Activated CD4-positive, alpha-beta T cell treated with anti-CD3 and anti-CD28 coated beads, Interleukin-2, Interleukin-4, amounts not matched to agents 100 ng/mL and 50 ng/mL, durations not matched to agents 16 hours and 8 hours (primary cell): ENCODE measurements at regions not wholly inside any gene's neighbourhood (a gene's known extent, or its start where the extent isn't known, plus 50 kb on each side); places are given as distances from the start of the nearest gene placed in this dataset.
A peak's percentile ranks its signal among the peaks of the same experiment; 100 is the strongest.
"Not testable (repeated sequence)": the region's sequence is repeated elsewhere in the genome, so short reads cannot be mapped to it uniquely, and the experiment has no call there.

Experiments
- DNase-seq: peaks from one replicate; pipeline ENCODE4 v3.0.0-alpha.2; 2020; ENCODE audit warnings: low spot score

DNA sequence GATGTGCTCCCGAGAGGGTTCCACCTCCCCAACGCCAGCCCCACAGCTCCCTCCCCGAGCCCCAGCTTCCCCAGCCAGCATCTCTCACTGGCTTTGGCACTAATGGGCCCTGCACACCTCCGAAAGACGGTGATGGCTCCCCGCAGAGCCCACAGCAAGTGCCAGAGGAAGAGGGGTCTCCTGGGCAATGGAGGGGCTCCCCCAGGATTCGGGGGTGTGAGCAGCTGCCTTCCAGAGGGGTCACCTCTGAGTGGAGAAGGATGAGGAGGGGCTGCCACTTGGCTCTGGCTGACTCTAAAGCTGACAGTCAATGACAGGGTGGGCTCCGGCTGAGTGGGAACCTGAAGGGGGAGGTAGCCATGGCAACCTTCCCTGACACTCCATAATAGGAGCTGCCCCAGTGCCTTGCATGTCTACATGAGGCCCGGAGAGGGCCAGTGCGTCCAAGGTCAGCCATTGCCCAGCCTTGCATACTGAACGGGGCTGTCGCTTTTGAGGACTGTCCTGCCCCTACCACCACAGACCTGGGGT lies 98.6 kb upstream of the SYT13 start:
- no peak for DNase-seq

DNA sequence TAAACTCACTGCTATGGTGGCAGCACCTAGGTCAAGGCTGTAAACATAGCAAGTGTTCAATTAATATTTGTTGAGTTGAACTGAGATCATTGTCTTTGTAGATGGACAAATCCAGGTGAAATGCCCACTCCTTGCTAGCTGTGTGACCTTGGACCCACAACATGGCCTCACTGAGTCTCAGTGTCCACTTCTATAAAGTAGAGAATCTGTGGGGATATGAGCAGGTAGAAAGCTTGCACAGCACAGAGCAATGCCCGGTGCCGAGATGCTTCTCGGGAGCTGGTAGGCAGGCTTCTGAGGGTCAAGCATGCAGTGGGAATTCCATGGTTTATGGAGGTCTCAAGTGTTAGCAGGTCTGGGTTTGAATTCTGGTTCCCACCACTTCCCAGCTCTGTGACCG lies 97.9 kb upstream of the SYT13 start:
- no peak for DNase-seq

DNA sequence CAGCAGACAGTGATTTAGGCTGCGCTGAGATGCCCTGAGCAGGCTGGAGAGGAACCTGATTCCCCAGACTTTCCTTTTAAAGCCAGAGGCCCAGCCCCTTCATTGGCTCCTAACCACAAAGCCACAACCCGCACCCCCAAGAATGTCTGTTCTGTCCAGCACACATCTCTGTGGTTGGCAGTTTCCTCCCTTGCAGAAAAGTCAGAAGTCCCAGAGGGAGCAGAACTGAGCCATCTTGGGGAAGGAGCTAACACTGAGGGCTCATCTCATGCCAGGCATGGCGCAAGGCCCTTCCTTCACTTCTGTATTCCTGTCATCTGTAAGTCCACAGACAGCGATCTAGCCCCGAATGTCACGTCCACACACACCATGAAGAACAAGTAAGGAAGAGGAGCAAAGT lies 97.1 kb upstream of the SYT13 start:
- DNase-seq, result no peak

DNA sequence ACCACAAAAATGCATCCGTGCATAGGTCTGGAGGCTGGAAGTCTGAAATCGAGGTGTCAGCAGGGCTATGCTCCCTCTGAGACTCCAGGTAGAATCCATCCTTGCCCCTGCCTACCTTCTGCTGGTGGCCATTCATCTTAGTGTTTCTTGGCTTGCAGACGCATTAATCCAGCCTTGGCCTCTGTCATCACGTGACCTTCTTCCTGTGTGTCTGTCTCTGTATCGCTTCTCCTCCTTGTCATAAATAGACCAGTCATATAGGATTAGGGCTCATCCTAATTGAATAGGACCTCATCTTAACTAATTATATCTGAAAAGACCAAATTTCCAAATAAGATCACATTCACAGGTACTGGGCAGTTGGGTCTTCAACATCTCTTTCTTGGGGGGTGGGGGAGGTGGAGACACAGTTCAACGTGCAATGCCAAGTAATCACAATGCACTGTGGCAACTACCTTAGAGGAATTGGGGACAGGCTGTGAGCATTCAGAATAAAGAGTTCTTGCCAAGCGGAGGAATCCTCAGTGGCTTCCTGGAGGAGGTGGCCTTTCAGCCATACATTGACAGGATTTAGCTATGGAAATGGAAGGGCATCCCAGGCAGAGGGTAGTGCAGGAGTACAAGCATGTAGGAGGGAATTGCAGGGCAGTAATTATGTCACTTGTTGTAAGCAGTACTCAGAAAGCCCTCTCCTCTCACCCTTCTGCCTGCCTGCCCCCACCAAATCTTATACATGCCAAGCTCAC lies 96.2 kb upstream of the SYT13 start:
- DNase-seq, result no peak

DNA sequence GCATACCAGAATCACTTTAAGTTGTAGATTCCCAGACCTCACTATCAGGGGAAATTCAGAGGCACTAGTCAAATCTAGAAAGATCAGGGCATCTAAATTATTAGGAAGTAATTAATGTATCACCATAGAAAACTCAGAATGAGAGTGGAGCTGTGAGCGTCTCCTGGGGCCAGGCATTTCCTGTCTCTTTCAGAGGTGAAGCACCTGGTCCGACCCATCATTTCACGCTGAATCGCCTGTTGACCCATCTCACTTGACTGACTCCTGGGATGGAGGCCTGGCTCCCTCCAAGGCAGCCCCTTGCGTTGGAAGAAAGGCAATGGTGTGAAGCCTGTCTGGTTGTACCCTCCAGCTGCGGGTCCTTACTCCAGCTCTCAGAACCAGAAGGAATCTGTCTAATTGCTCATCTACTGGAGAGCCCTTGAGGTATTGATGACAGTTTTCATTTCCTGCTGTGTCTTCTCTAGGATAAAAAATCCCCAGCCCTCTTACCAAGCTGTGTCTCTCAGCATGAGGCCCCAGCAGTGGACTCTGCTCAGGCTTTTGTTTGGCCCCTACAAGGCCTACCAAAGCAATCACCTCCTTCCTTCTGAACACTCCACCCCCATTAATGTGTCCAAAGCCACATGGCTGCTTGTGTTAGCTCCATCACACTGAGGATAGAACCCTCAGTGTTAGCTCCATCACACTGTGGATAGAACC lies 93.2 kb upstream of the SYT13 start:
- no peak for DNase-seq

DNA sequence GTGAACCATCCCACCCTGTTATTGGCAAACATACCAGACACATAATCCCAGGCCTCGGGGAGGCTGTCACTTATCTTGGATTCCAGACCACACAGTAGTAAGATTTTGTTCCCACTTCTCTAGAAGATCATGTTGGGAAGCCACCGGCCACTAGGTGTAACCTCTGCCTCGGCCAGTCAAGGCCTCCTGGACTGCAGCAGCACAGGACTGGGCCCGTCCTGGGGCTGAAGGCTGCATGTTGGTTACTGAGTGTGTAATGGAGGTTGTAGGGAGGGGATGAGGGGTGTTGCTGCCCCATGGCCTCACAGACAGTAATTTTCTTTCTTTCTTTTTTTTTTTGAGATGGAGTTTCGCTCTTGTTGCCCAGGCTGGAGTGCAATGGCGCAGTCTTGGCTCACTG lies 92.4 kb upstream of the SYT13 start:
- no peak for DNase-seq

DNA sequence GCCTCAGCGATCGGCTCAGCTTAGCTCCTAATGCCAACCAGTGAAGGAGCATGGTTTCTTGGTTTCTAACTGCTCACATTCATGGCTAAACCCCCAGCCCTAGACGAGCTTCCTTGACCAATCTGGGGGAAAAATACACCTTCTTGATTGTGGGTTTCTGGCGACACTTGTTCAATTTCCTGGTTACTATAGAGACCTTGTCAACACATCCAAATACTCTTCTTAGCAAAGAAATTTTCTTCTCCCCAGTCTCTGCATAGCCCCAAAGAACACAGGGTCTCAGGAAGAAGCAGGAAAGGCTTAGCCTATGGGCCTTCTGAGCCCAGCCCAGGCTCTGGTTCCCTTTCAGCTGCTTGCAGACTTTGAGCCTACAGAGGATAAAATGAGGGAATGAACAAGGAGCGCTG lies 88.5 kb upstream of the SYT13 start:
- no peak for DNase-seq

DNA sequence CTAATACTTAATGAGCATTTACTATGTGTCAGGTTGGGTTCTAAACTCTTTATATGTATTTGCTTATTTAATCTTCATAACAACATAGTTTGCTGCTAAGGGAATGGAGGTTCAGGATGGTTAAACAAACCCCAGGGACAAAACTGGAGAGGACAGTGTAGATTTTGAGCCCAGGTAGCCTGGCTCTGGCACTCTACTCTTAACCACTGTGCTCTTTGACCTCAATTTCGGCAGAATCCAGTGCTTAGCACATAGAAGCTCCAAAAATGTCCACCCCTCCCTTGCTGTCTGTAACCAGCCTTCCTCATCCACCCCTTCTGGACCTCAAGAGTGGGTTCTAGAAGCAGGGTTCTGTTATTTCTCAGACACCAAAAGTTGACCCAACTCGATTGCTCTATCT lies 88.0 kb upstream of the SYT13 start:
- DNase-seq, result no peak

DNA sequence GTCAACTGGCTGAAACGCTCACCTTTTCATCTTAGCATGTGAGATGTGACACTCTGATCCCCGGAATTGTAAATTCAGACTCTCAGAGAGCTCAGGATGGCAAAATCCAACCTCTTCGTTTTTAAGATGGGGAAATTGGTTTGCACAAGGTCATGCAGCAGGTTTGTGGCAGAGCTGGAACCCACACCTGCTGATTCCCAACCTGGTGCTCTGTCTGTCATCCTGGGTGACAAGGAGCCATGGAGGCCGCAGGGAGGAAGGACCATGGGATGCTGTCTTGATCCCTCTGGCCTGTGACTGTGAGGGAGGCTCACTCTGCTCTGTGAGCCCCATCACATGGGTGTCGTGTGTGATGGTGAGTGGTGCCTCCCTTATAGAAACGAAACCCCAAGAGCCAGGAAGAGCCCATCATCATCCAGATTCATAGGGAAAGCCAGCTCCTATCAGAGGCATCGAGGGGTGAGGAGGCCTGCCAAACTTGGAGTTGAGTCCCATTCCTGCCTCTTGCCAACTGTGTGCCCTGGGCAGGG lies 87.4 kb upstream of the SYT13 start:
- no peak for DNase-seq

DNA sequence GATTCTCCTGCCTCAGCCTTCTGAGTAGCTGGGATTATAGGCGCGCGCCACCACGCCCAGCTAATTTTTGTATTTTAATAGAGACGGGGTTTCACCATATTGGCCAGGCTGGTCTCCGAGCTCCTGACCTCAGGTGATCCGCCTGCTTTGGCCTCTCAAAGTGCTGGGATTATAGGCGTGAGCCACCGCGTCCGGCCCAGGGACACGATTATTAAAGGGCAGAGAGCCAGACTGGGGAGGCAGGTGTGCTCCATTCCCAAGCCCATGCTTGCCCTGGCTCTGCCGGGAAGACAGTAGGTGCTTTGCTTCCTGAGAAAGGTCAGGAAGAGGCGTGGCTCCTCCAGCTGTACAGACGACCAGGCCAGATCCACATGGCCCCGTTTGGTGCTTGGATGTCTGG lies 86.3 kb upstream of the SYT13 start:
- DNase-seq, result not testable (repeated sequence)

DNA sequence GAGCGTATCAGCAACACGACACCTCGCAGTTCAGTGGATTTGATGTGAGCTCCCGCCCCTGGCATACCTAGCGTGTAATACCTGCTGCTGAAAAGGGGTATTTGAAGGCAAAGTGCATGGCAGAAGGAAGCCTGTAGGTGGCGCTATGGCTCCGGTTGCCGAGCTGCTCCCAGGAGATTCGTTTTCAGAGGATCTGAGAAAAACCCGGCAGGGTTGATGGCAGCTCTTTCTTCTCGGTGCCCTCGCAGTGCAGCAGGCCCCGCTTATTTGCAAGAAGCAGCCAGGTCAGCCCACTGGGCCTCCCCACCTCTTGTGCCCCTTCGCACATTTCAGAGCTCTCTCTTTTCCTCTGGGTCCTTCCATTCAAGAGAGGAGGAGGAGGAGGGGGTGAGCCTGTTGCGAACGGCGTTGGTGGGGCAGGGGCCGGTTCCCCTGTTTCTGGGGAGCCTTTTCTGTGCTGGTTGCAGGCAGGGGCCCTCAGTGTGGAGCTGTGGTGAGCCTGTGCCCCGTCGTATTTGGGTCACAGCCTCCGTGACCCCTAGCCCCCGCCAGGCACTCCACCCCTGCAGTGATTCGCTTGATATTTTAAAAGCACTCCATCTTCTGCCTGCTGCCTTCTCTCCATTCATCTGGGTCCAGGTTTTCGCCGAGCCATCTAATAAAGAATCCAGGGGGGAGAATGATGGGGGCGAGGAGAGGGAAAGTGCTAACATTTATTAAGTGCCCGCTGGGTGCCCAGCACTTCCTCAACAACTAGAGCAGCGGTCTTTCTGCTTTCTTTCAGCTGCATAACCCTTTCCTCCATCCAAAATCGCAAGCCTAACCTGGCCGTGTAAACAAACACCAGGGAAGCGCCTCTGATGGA lies 85.3 kb upstream of the SYT13 start:
- DNase-seq, result peak; percentile 73

DNA sequence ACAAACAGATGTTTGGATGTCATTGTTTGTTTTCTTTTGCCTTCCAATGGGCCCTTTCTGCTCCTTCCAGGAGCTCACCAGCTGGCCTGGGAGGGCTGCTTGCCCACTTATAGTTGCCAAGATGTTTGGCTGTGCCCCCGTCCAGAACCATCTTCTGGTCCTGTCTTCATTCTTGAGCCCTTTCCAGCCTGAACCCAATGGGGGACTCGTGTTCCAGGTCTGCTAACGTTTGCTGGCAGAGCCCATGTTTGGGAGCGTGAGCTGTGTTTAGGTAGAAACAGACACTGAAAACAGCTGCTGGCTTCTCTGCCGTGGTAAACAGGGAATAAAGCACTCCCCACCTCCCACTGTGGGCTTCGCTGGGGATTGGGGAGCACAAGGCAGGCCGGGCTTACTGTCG lies 83.2 kb upstream of the SYT13 start:
- DNase-seq, result no peak

DNA sequence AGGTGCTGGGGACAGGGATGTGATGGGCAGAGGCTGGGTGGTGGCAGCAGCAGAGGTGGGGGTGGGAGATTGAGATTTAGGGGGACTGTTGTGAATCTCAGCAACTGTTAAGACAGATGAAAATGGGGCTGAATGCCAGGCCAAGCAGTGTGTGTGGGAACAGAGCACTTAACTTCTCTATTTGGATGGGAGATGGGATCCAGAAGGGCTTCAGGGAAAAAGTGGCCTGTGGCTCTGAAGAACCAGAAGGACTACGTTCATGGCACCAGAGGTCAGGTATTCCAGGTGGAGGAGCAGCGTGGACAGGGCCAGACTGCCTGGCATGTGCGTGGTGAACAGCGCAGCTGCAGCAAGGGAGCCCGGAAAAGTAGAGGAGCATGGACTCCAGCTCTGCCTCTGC lies 82.6 kb upstream of the SYT13 start:
- no peak for DNase-seq

DNA sequence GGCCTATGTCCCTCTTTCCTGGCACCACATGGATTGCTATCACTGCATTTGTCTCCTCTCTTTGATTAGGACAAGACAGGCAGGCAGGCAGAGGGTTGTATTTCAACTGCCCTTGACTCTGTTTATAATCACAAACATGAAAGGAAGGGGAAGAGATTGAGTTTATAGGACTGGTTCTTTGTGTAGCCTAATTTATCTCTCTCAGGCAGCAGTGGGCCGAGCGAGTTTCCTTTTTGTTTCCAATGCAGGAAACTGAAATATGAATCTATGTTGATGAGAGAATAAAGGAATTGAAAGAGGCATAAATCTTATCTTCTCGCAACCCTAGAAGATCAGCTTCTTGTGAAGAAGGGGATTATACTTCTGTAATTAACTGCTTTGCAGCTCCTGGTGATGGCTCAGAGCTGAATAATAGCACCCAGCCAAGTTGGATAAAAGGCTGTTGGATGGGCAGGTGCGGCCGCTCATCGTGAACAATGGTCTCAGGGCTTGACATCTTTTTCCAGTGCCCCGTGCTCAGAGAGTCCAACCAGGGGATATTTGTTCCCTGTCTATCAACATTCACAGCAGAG lies 80.6 kb upstream of the SYT13 start:
- no peak for DNase-seq

DNA sequence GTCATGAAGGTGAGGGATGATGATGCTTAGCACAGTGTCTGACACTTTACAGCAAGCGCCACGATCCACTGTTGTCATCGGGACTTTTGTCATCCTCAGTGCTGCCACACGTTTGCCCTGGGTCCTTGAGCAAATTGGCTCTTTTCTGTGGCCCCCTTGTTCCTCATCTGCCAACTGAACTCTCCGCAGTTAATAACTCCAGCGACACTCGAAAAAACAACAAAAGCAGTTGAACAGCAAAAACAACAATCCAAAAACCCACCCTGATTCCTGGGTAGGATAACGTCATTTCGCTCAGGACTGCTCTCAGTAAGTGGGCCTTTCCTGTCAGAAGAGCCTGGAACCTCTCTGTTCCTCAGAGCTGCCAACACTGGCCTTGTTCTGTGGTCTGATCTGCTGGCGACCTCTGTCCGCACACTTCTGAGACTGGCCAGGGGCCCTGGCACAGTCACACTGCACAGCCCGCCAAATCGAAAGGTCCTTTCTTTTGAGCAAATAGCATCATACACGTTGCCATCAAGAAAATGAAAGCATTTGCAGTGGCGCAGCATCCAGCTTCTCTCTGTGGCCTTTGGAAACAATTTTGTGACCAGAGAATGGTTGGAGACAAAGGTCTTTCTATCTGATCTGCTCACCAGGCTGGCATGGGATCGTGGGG lies 79.9 kb upstream of the SYT13 start:
- no peak for DNase-seq

DNA sequence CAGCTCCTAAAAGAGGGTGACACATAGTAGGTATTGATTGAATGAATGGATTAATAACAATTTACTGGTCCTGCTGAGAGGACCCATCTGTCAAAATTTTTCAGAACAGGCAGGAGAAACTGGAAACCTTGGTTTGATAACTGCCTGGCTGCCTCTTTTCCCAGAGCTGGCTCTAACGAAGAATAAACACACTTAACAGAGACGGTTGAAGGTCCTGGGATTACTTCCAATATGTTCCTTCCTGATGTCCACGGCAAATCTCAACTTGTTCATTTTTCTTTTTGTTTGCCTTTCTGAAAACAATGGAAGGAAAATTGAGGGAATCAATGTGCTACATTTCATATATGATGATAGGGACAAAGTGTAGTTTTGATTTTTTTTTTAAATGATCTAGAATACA lies 76.5 kb upstream of the SYT13 start:
- DNase-seq, result no peak

DNA sequence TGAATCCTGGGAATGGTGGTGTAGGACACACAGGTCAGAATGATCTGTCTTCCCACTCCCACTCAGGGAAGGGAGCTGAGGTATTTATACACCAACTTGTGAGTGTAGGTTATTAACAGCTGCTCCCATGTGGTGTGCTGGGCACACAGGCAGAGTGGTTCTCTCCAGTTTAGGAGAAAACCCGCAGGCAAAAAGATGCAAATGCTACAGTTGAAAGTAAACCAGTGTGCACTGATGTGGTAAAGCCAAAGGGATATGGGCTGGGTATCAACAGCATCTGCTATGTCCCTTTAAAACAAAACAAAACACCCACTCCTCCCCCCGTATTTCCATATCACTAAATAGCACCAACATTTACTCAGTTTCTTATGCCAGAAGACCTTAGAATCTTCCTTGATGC lies 75.4 kb upstream of the SYT13 start:
- DNase-seq, result no peak

DNA sequence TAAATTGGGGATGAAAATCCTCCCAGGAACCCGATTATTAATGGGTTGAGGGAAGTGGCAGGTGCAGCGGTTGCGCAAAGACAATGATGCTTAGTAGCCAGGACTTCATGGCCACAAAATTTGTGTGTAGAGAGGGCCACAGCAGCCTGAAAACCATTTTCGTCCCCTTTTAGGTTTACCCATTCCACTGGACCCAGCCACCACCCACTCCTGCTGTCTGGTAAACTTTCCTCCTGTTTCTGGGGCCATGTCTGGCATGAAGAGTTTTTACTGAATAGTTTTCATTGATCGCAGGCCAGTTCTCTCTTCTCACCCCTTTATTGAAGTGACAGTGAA lies 69.5 kb upstream of the SYT13 start:
- DNase-seq, result no peak

DNA sequence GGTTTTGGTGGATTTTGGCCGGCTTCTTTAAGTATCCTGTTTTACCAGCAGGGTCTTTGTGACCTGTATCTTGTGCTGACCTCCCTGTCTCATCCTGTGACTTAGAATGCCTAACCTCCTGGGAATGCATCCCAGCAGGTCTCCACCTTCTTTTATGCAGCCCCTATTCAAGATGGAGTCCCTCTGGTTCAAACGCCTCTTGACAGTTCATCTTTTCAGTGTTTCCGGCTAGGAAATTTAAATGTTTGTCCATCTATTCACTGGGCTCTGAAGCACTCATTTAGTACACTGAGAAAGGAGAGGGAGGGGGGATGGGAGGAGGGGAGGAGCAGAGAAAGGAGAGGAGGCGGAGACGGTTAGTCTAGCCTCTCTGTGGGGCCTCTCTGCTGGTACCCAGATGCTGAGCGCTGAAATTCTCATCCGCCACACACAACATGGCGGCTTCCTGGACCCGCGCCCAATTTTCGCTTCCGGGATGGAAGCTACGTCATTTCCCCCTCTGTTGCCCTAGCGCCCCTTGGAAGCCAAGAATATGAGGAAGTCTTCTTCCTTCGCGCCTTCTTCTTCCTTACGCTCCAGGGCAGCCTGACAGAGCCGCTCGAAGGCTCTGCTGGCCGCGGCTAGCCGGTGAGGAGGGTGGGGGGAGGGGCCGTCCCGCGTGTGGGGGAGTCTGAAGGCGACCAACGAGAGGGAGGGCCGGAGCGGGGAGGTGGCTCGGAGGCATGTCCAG lies 69.0 kb upstream of the SYT13 start:
- DNase-seq, result peak; percentile 84

DNA sequence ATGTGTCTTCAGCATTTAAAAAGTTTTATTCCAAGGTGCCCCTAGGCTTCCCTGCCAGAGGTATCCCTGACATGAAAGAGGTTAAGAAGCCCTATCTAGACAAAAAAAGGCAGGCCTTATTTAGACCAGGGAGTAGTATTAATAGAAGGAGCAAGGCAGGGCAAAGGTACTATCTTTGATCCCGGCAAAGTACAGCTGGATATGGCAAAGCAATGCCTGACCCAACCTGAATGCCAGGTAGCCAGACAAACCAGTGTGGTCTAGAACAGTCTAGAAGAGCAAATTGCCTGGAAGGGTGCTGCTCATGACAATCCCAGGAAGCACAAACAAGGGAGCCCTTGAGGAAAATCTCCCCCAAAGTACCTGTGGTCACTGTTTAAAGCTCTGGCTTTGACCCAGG lies 62.6 kb upstream of the SYT13 start:
- no peak for DNase-seq
